ENCODE measurements at regions not wholly inside any gene's neighbourhood (a gene's known extent, or its start where the extent isn't known, plus 50 kb on each side); places are given as distances from the start of the nearest gene placed in this dataset.
"Not testable (repeated sequence)": the region's sequence is repeated elsewhere in the genome, so short reads cannot be mapped to it uniquely, and the experiment has no call there.

DNA sequence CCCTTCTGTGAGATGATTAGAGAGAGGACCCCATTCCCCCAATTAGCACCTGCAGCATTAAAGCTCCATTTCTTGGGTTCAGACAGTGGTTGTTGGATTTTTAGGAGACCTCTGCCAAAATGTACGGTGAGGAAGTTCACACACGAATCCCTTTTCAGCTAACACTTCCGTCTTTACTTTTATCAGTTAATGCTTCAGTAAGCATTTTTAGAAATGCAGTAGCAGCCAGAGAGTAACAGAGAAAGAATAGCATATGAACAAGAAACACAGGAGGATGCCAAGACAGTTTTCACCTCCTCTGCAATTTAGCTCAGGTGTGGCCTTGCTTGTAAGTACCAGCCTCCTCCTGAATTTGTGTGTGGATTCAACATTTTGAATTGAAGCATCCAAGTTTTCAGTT, 312.9 kb downstream of the ISL1 start:
- no peaks in the 10 kb centered on the region for H3K36me3 Mint-ChIP-seq (ENCODE audit: low read depth)
- intact Hi-C loops (cut with micrococcal nuclease): no loop called here
- no peak overlapping the region for H3K27ac Mint-ChIP-seq
- no peaks in the 10 kb centered on the region for H3K27me3 Mint-ChIP-seq
- H3K9me3 Mint-ChIP-seq: peaks cover 67% of the 10 kb centered on the region
- no peaks in the 10 kb centered on the region for H3K4me1 Mint-ChIP-seq (ENCODE audit: low read depth)
- no peak overlapping the region for H3K4me3 Mint-ChIP-seq

DNA sequence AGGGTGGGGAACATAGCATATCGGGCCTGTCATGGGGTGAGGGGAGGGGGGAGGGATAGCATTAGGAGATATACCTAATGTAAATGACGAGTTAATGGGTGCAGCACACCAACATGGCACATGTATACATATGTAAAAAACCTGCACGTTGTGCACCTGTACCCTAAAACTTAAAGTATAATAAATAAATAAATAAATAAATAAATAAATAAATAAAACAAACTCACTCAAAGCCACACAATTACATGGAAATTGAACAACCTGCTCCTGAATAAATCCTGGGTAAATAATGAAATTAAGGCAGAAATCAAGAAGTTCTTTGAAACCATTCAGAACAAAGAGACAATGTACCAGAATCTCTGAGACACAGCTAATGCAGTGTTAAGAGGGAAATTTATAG, 318.8 kb downstream of the ISL1 start:
- H3K27me3 Mint-ChIP-seq; H3K27ac Mint-ChIP-seq; H3K4me1 Mint-ChIP-seq (ENCODE audit: low read depth); H3K4me3 Mint-ChIP-seq; intact Hi-C loops (cut with micrococcal nuclease); H3K36me3 Mint-ChIP-seq (ENCODE audit: low read depth): not testable (repeated sequence)
- peaks cover 49% of the 10 kb centered on the region for H3K9me3 Mint-ChIP-seq

DNA sequence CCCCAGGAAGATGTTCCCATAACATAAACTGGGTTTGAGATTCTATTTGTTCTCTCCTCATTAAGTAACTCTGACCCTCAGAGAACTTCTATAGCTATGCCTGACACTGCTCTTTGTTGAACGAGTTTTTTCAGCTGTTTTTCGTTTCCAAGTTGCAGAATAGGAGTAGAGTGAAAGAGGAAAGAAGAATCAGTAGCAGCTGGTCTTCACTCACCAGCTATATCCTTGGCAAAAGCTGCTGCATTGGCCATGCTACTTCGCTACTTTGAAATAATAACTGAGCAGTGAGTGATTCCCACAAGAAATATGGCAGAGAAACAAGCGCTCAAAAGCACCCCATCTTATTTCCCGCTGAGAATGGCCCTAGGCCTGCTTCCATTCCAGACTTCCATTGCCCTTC, 329.0 kb downstream of the ISL1 start:
- Mint-ChIP-seq H3K27ac (no peak overlapping the region), H3K36me3 (ENCODE audit: low read depth) (no peaks in the 10 kb centered on the region), H3K9me3 (peaks cover 34% of the 10 kb centered on the region), H3K27me3 (no peaks in the 10 kb centered on the region), H3K4me1 (ENCODE audit: low read depth) (no peaks in the 10 kb centered on the region), H3K4me3 (no peak overlapping the region)
- intact Hi-C loops (cut with micrococcal nuclease): no loop called here

DNA sequence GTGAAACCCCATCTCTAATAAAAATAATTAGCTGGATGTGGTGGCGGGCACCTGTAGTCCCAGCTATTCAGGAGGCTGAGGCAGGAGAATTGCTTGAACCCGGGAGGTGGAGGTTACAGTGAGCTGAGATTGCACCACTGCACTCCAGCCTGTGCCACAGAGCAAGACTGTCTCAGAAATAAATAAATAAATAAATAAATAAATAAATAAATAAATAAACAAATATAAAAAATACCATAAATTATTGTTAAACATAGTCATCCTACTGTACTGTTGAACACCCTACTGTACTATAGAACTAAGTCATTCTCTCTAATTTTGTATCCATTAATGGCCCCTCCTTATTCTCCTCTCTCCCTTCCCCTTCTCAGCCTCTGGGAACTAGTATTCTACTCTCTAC, 332.2 kb downstream of the ISL1 start:
- intact Hi-C loops (cut with micrococcal nuclease); H3K27ac Mint-ChIP-seq; H3K4me3 Mint-ChIP-seq; H3K4me1 Mint-ChIP-seq (ENCODE audit: low read depth); H3K36me3 Mint-ChIP-seq (ENCODE audit: low read depth); H3K27me3 Mint-ChIP-seq: not testable (repeated sequence)
- peaks cover 25% of the 10 kb centered on the region for H3K9me3 Mint-ChIP-seq

DNA sequence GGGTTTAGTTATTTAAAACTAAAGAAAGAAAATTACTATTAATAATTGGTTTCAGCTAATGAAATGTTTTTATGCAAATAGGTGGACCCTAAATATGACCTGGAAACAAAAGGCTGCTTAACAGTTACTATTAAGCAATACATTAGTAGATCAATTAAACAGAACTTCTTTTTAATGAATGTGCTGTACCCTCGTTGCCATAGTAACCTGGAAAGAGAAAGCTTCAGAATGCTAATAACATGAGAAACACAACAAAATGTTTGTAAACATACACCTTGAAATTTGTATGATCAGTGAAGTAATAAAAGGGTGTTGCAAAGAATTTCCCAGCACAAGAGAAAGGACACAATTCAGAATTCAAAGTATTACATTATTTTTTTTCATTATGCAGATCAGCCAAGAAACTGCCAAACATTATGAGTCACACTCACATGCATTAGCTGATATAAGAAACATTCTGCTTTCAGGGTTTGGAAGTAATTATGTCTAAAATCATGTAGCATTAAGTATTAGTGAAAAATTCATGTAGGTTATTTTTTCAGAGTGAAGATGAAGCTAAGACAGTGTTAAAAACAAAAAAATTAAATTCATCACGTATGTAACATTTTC, 348.3 kb downstream of the ISL1 start:
- intact Hi-C loops (cut with micrococcal nuclease): no loop called here
- no peak overlapping the region for H3K27ac Mint-ChIP-seq
- no peaks in the 10 kb centered on the region for H3K27me3 Mint-ChIP-seq

DNA sequence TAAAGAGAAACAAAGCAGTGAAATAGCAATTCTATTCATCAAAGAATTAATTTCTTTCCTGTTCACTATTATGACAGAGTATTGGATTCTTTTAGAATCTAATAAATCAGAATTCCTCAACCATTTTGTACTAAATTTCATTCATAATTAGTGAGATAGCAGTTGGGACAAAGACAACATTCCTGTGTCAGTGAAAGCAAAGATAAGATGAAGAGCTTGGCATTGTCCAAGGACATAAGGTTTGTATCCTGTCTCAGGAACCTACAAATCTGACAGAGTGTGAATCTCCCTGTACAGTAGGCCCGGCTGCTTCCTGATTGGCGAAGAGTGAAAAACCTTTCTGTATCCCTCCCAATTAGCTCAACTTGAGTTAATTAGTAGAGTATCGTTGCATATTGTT, 349.1 kb downstream of the ISL1 start:
- Mint-ChIP-seq H3K4me1 (ENCODE audit: low read depth) (no peaks in the 10 kb centered on the region), H3K9me3 (no peaks in the 10 kb centered on the region), H3K36me3 (ENCODE audit: low read depth) (no peaks in the 10 kb centered on the region), H3K27ac (no peak overlapping the region), H3K4me3 (no peak overlapping the region), H3K27me3 (no peaks in the 10 kb centered on the region)
- intact Hi-C loops (cut with micrococcal nuclease): no loop called here

More for the DNA sequence above, 348.3 kb downstream of the ISL1 start:
- no peaks in the 10 kb centered on the region for H3K4me1 Mint-ChIP-seq (ENCODE audit: low read depth)
- H3K9me3 Mint-ChIP-seq: no peaks in the 10 kb centered on the region
- H3K4me3 Mint-ChIP-seq: no peak overlapping the region
- no peaks in the 10 kb centered on the region for H3K36me3 Mint-ChIP-seq (ENCODE audit: low read depth)

DNA sequence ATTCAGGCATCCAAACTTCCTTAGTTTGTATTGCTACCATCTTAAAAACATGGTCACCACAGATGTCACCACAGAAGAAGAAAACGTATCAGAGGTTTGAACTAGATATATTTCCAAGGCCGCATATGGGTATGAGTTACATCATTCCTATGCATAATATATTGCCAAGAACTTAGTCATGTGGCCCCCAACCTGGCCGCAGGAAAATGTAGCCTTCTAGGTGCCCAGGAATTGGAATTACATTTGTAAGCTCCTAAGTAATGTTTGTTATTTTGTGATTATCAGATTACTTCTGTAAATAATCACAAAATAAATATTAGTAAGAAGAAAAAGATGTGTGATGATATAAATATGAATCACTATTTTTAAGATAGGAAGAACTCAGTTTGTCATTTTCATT, 351.4 kb downstream of the ISL1 start:
- Mint-ChIP-seq H3K4me1 (ENCODE audit: low read depth) (no peaks in the 10 kb centered on the region), H3K4me3 (no peak overlapping the region), H3K9me3 (peaks cover 8% of the 10 kb centered on the region), H3K27me3 (no peaks in the 10 kb centered on the region), H3K27ac (no peak overlapping the region), H3K36me3 (ENCODE audit: low read depth) (no peaks in the 10 kb centered on the region)
- intact Hi-C loops (cut with micrococcal nuclease): no loop called here

DNA sequence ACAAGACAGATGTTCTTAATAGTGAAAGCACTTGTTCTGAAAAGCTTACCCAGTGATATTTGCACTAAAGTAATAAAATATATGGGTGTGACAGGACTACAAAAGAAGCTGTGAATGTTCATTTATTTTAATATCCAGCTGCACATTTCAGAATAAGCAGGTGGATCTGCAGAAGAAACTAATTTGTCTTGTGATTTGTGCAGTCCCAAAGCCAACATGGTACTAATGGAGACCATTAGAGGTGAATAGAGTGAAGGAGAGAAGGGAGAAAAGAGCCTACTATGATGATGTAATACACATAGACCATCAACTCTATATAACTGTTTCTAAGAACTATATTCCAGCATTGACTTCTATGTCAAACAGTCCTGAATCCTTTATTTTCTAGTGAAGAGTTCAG, 362.8 kb downstream of the ISL1 start:
- H3K36me3 Mint-ChIP-seq (ENCODE audit: low read depth): no peaks in the 10 kb centered on the region
- no peaks in the 10 kb centered on the region for H3K27me3 Mint-ChIP-seq
- H3K4me3 Mint-ChIP-seq: no peak overlapping the region
- no peaks in the 10 kb centered on the region for H3K4me1 Mint-ChIP-seq (ENCODE audit: low read depth)
- no peak overlapping the region for H3K27ac Mint-ChIP-seq
- intact Hi-C loops (cut with micrococcal nuclease): no loop called here
- H3K9me3 Mint-ChIP-seq: peaks cover 40% of the 10 kb centered on the region

DNA sequence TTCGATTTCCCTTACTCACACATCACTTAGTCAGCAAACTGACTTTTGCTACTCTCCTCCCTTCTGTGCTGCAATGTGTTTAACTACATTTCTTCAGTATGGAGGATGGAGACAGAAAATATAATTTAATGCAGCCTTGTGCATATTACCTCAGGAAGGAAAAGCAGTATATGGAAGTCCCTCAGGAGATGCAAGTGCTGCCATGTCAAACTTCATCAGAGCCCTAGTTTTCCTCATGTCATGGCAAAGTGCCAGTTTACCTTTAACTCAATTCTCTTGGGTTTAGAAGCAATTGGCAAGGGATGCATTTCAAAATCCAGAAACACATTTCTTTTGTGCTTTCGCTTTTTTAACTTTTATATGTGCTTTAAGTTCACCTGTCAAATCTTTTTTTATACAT, 365.4 kb downstream of the ISL1 start:
- H3K36me3 Mint-ChIP-seq (ENCODE audit: low read depth): no peaks in the 10 kb centered on the region
- H3K4me3 Mint-ChIP-seq: no peak overlapping the region
- intact Hi-C loops (cut with micrococcal nuclease): no loop called here
- H3K4me1 Mint-ChIP-seq (ENCODE audit: low read depth): no peaks in the 10 kb centered on the region
- no peak overlapping the region for H3K27ac Mint-ChIP-seq
- H3K9me3 Mint-ChIP-seq: peaks cover 33% of the 10 kb centered on the region
- H3K27me3 Mint-ChIP-seq: no peaks in the 10 kb centered on the region

Measured in dendritic cell treated with granulocyte-macrophage colony-stimulating factor and Interleukin-4, amounts not matched to agents 40 ng/mL and 50 ng/mL, for 4 days (primary cell).